GM06990 (cell line): ENCODE measurements at regions not wholly inside any gene's neighbourhood (a gene's known extent, or its start where the extent isn't known, plus 50 kb on each side); places are given as distances from the start of the nearest gene placed in this dataset.

Experiments used
- DNase-seq: peaks from one replicate; pipeline ENCODE4 v3.0.0-alpha.2; 2011; ENCODE audit not compliant: insufficient read length; ENCODE audit errors: extremely low read depth
- H3K27me3 ChIP-seq: replicated peaks from 2 replicates; pipeline ENCODE4 v1.6.0; 2011; ENCODE audit warnings: low read length; ENCODE audit not compliant: control insufficient read depth, insufficient read depth
- H3K36me3 ChIP-seq: 2 replicates; pipeline ENCODE4 v1.5.1; 2011; ENCODE audit warnings: low read length; ENCODE audit not compliant: control insufficient read depth, insufficient read depth
- H3K4me3 ChIP-seq: replicated peaks from 2 replicates; pipeline ENCODE4 v1.5.1; 2011; ENCODE audit warnings: low read depth, mild to moderate bottlenecking, control low read depth, low read length
- TF ChIP-seq, protein P1 (sequence below): IDR thresholded peaks from 2 replicates; pipeline ENCODE4 v1.5.1; 2011; ENCODE audit warnings: low read length, control low read depth, mild to moderate bottlenecking, inconsistent platforms; ENCODE audit not compliant: insufficient read depth, poor library complexity, severe bottlenecking

DNA sequence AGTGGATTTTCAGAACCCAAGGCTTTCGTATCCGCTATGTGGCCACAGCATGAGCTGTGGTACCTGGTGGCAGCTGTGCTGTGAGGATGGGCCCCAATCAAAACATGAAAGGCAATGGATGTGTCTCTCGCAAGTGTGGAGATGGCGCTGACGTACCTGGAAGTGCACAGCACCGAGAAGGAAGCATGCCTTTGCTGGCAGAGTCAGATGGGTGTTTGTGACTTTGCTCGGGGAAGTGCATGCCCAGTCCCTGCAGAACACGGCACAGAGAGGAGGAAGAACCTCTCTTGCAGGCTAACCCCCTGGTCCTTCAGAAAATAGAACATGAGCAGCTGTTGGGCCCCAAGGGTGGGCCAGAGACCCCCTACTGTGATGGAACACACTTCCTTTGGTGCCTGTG lies 654.1 kb upstream of the ZWINT start:
- TF ChIP-seq, protein P1, sequence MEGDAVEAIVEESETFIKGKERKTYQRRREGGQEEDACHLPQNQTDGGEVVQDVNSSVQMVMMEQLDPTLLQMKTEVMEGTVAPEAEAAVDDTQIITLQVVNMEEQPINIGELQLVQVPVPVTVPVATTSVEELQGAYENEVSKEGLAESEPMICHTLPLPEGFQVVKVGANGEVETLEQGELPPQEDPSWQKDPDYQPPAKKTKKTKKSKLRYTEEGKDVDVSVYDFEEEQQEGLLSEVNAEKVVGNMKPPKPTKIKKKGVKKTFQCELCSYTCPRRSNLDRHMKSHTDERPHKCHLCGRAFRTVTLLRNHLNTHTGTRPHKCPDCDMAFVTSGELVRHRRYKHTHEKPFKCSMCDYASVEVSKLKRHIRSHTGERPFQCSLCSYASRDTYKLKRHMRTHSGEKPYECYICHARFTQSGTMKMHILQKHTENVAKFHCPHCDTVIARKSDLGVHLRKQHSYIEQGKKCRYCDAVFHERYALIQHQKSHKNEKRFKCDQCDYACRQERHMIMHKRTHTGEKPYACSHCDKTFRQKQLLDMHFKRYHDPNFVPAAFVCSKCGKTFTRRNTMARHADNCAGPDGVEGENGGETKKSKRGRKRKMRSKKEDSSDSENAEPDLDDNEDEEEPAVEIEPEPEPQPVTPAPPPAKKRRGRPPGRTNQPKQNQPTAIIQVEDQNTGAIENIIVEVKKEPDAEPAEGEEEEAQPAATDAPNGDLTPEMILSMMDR: no peak
- Histone ChIP-seq H3K4me3 (no peak overlapping the region), H3K27me3 (no peaks in the 10 kb centered on the region), H3K36me3 (no peaks in the 10 kb centered on the region)
- DNase-seq: no peak

DNA sequence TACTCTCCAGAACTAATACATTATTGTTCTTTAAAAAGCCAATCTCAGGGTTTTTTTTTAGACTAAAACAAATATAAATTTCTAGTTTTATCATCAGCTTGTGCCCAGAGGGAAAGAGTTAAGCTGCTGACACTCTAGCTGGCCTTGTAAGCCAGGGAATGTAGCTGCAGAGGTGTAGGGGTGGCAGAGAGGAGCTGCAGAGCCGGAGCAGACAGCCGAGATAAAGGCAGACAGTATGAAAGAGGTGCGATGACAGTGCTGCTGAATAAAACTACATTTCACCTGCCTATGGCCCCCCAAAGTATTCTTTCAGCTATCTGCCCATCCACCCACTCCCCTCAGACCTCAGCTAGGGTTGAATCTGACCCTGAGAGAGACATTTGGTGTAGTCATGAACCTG lies 653.7 kb upstream of the ZWINT start:
- no peaks in the 10 kb centered on the region for H3K36me3 ChIP-seq
- H3K27me3 ChIP-seq: no peaks in the 10 kb centered on the region
- TF ChIP-seq, protein P1: no peak
- no peak overlapping the region for H3K4me3 ChIP-seq
- no peak for DNase-seq

DNA sequence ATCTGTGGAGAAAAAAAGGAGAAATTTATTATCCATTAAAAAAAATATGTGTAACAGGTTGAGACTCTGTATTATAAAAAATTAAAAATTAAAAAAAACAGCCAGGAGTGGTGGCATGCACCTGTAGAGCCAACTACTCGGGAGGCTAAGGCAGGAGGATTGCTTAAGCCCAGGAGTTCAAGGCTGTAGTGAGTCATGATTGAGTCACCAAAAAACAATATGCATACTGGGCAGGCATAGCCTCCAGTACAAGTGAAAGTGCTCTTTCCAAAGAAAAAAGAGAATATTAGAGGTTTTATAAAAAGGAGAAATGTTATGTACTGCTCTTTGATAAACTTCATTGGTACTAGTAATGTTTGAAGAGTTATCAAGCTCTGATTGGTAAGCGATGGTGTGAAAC lies 647.1 kb upstream of the ZWINT start:
- DNase-seq: no peak
- H3K27me3 ChIP-seq: no peaks in the 10 kb centered on the region
- H3K36me3 ChIP-seq: no peaks in the 10 kb centered on the region
- TF ChIP-seq, protein P1: no peak
- no peak overlapping the region for H3K4me3 ChIP-seq

DNA sequence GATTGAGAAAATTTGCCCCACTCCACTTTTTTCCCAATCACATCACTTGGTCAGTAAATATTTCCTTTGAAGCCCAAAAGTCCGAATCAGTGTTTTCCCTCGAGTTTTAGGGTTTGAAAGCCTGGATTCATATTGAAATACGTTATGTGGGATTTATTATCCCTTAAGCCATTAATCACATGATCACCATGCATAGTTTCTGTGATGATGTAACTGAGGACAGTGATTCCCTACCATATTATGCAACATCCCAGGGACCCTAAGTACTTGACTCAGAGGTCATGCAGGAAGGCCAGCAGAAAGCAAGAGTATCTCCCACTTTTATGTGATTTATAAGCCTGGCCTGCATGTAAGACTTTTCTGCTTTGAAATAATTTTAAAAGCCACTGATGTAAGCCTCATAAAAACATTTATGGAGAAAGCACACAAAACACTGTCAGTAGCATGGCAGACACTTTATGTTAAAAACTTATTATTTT lies 630.6 kb upstream of the ZWINT start:
- Histone ChIP-seq H3K36me3 (no peaks in the 10 kb centered on the region), H3K4me3 (no peak overlapping the region), H3K27me3 (no peaks in the 10 kb centered on the region)
- no peak for DNase-seq
- TF ChIP-seq, protein P1: no peak

DNA sequence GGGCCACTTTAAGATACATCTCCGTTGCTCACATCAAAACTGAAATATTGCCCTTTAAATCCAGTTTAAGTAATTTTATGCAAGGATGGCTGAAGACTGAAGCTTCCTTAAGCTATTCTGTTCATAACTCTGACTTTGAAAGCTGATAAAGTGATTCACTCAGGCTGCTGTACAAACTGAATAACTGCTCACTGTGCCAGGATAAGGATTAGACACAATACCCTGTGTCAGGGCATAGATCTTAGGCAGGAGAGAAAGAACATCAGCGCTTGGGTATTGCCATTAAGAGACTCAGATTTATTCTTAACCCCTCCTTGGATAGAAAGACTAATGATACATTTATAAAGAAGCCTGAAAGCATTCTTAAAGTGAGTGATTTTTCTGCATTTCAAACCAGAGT lies 614.5 kb upstream of the ZWINT start:
- no peak for DNase-seq
- H3K27me3 ChIP-seq: no peaks in the 10 kb centered on the region
- TF ChIP-seq, protein P1: no peak
- H3K36me3 ChIP-seq: no peaks in the 10 kb centered on the region
- H3K4me3 ChIP-seq: no peak overlapping the region

DNA sequence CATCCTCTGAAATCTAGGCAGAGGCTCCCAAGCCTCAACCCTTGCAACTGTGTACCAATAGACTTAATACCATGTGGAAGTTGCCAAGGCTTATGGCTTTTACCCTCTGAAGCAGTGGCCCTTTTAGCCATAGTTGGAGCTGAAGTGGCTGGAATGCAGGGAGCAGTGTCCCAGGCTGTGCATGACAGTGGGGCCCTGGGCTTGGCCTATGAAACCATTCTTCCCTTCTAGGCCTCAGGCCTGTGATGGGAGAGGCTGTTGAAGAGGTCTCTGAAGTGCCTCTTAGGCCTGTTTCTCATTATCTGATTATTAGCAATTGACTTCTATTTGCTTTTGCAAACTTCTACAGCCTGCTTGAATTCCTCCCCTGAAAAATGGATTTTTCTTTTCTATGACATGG lies 612.7 kb upstream of the ZWINT start:
- TF ChIP-seq, protein P1: no peak
- H3K4me3 ChIP-seq: no peak overlapping the region
- no peaks in the 10 kb centered on the region for H3K36me3 ChIP-seq
- no peak for DNase-seq
- no peaks in the 10 kb centered on the region for H3K27me3 ChIP-seq
